Panc1 (cell line): ENCODE measurements at regions not wholly inside any gene's neighbourhood (a gene's known extent, or its start where the extent isn't known, plus 50 kb on each side); places are given as distances from the start of the nearest gene placed in this dataset.

Experiments
- ATAC-seq: fragments of 200-7000 bp; cut with Tn5 transposase; 2 replicates; pipeline ENCODE4 v1.9.1; 2020; ENCODE audit warnings: mild to moderate bottlenecking, moderate library complexity
- BruUV-seq: library from RNA; stranded (reverse); fragments of 400-500 nt; replicated peaks from 2 replicates; lab custom pipeline; 2021; lab: Mats Ljungman, UMichigan
- CTCF ChIA-PET: fragments of 300-600 bp; sonication (Branson Sonifier 250); formaldehyde crosslinking; loops from one replicate; lab custom pipeline; 2022; ENCODE audit warnings: antibody characterized with exemption; lab: Charles Lee
- POLR2A ChIA-PET: fragments of 300-600 bp; sonication (Branson Sonifier 250); formaldehyde crosslinking; loops from one replicate; lab custom pipeline; 2022; ENCODE audit warnings: antibody characterized with exemption; lab: Charles Lee
- DNase-seq: peaks from one replicate; pipeline ENCODE4 v3.0.0-alpha.2; 2010; ENCODE audit warnings: low read depth, low spot score
- H3K27ac ChIP-seq: 2 replicates; pipeline ENCODE4 v1.5.1; 2011; ENCODE audit warnings: mild to moderate bottlenecking, low read length, inconsistent platforms
- H3K27me3 ChIP-seq: fragments of 200-500 bp; sonication (Bioruptor generic); 2 replicates; pipeline ENCODE4 v1.6.0; 2014; ENCODE audit warnings: low read length, inconsistent platforms; ENCODE audit not compliant: control insufficient read depth, insufficient read depth
- H3K36me3 ChIP-seq: fragments of 200-500 bp; sonication (Bioruptor generic); 2 replicates; pipeline ENCODE4 v1.5.1; 2014; ENCODE audit warnings: inconsistent platforms, mild to moderate bottlenecking, low read length, moderate library complexity; ENCODE audit not compliant: control insufficient read depth, insufficient read depth
- H3K4me1 ChIP-seq: 2 replicates; pipeline ENCODE4 v1.5.1; 2011; ENCODE audit warnings: inconsistent platforms, mild to moderate bottlenecking, low read length, moderate library complexity; ENCODE audit not compliant: control insufficient read depth, insufficient read depth
- H3K4me3 ChIP-seq, 2 experiments: 2 replicates each; pipeline ENCODE4 v1.5.1; 2011 to 2012; ENCODE audit warnings: low read depth in 2 of 2, low read length in 2 of 2, mild to moderate bottlenecking in 2 of 2, inconsistent platforms in 1 of 2, moderate library complexity in 1 of 2
- H3K9me3 ChIP-seq: fragments of 200-500 bp; sonication (Bioruptor generic); 2 replicates; pipeline ENCODE4 v1.5.1; 2014; ENCODE audit warnings: low read depth, mild to moderate bottlenecking, inconsistent platforms, low read length, moderate library complexity; ENCODE audit not compliant: control insufficient read depth, insufficient read depth
- CTCF ChIP-seq: fragments of 450-650 bp; IDR thresholded peaks from 2 replicates; pipeline ENCODE4 v1.5.1; 2017; ENCODE audit warnings: mild to moderate bottlenecking
- POLR2AphosphoS5 ChIP-seq: IDR thresholded peaks from 2 replicates; pipeline ENCODE4 v1.6.1; 2012; ENCODE audit warnings: mild to moderate bottlenecking, low read depth, low read length, moderate library complexity
- REST ChIP-seq, 2 experiments: IDR thresholded peaks; 2 replicates each; pipeline ENCODE4 v1.6.1; 2011 to 2012; ENCODE audit warnings: low read depth in 2 of 2, control low read depth in 1 of 2, low read length in 1 of 2, mild to moderate bottlenecking in 1 of 2, moderate library complexity in 1 of 2; ENCODE audit not compliant: insufficient read depth in 1 of 2
- SIN3A ChIP-seq: IDR thresholded peaks from 2 replicates; pipeline ENCODE4 v1.6.1; 2012; ENCODE audit warnings: low read depth, mild to moderate bottlenecking, low read length, moderate library complexity, borderline replicate concordance; ENCODE audit not compliant: insufficient read depth
- TCF7L2 ChIP-seq: IDR thresholded peaks from 2 replicates; pipeline ENCODE4 v1.6.1; 2011; ENCODE audit warnings: mild to moderate bottlenecking, low read depth, low read length, inconsistent platforms
- in situ Hi-C: cut with HindIII; loops from 2 replicates; pipeline ENCODE4 v1.10.0; 2016; ENCODE audit warnings: low sequenced_read_pairs, low pct_unique_long_range_greater_than_20kb
- intact Hi-C: fragments of 100-400 bp; cut with micrococcal nuclease; formaldehyde crosslinking; loops from one replicate; pipeline ENCODE4 v1.10.0; 2022; ENCODE audit not compliant: unreplicated experiment

GRCh38 chr6:12414096-12414675 is 124.0 kb downstream of the EDN1 start:
- Histone ChIP-seq H3K4me1 (peaks cover 2% of the 10 kb centered on the region; the same call in 1 of the 2 replicates), H3K9me3 (no peaks in the 10 kb centered on the region; the same call in 1 of the 2 replicates), H3K4me3 (no peak overlapping the region), H3K27me3 (no peaks in the 10 kb centered on the region), H3K27ac (no peak overlapping the region), H3K36me3 (no peaks in the 10 kb centered on the region)
- CTCF ChIA-PET = no interaction called here
- TF ChIP-seq POLR2AphosphoS5 = no peak
- TF ChIP-seq TCF7L2 = no peak
- TF ChIP-seq SIN3A = no peak
- TF ChIP-seq REST (IDR thresholded peaks at IDR 0.05; ENCODE audit: insufficient read depth in 1 of 2, low read depth in 2 of 2, low read length in 1 of 2) = no peak
- TF ChIP-seq CTCF = no peak
- intact Hi-C loops = no loop called here
- in situ Hi-C loops = no loop called here
- BruUV-seq = no TSS peak
- no peak for DNase-seq
- POLR2A ChIA-PET = no interaction called here
- ATAC-seq = no peak

GRCh38 chr6:12415980-12416598 is 125.9 kb downstream of the EDN1 start:
- Histone ChIP-seq H3K9me3 (no peaks in the 10 kb centered on the region; the same call in 1 of the 2 replicates), H3K4me3 (no peak overlapping the region), H3K36me3 (no peaks in the 10 kb centered on the region), H3K27ac (peak overlapping the region; percentile 41; the same call in 1 of the 2 replicates), H3K27me3 (no peaks in the 10 kb centered on the region), H3K4me1 (peaks cover 2% of the 10 kb centered on the region; the same call in 1 of the 2 replicates)
- intact Hi-C loops = no loop called here
- ATAC-seq (peak; percentile 70; the same call in 1 of the 2 replicates), DNase-seq (no peak)
- POLR2A ChIA-PET = no interaction called here
- TF ChIP-seq CTCF (no peak), REST (IDR thresholded peaks at IDR 0.05; ENCODE audit: insufficient read depth in 1 of 2, low read depth in 2 of 2, low read length in 1 of 2) (no peak), SIN3A (no peak), POLR2AphosphoS5 (no peak), TCF7L2 (no peak)
- no TSS peak for BruUV-seq
- CTCF ChIA-PET = no interaction called here
- in situ Hi-C loops = no loop called here
